K562 (cell line): ENCODE measurements at regions not wholly inside any gene's neighbourhood (a gene's known extent, or its start where the extent isn't known, plus 50 kb on each side); places are given as distances from the start of the nearest gene placed in this dataset.

Source experiments
- ATAC-seq: fragments of 200-7000 bp; cut with Tn5 transposase; 3 replicates; pipeline ENCODE4 v1.9.1; 2020; ENCODE audit warnings: moderate library complexity
- BruUV-seq: library from RNA; stranded (reverse); fragments of 400-500 nt; replicated peaks from 2 replicates; lab custom pipeline; 2021; lab: Mats Ljungman, UMichigan
- CTCF ChIA-PET: fragments of 300-600 bp; formaldehyde crosslinking; extraction: SDS; loops from one replicate; lab custom pipeline; 2021; ENCODE audit warnings: low intra/inter-chr PET ratio; lab: Yijun Ruan, JAX
- POLR2A ChIA-PET: fragments of 300-600, 350-650 bp; sonication (Branson Sonifier 250); formaldehyde crosslinking; extraction: SDS; loops from one replicate; lab custom pipeline; 2021; ENCODE audit warnings: antibody characterized with exemption, inconsistent platforms; lab: Yijun Ruan, JAX
- DNase-seq, 4 experiments: peaks; one replicate each; pipeline versions ENCODE4 v3.0.0 to v3.0.0-alpha.2; 2011 to 2018; ENCODE audit warnings: low spot score in 3 of 4, mixed read lengths in 3 of 4; ENCODE audit errors: extremely low read depth in 1 of 4
- FAIRE-seq: peaks from 2 replicates; lab custom pipeline; 2011; peaks lifted over from hg19 to GRCh38; lab: Jason Lieb, UNC
- H2AFZ ChIP-seq: 2 replicates; pipeline ENCODE4 v1.6.0; 2011; ENCODE audit warnings: low read depth, low read length, control low read depth, inconsistent platforms
- H3K27ac ChIP-seq: fragments of 200-600 bp; 3 replicates; pipeline ENCODE4 v1.8.0; 2011; ENCODE audit warnings: low read depth, mild to moderate bottlenecking, control low read depth, inconsistent platforms, low read length, moderate library complexity, mixed read lengths; ENCODE audit errors: extremely low read depth
- H3K27me3 ChIP-seq, 2 experiments: fragments of 300-600 bp in 1 of 2; 2 replicates in 1 of 2; 3 replicates in 1 of 2; pipeline versions ENCODE4 v1.6.0 to v1.8.0; 2011; ENCODE audit warnings: inconsistent platforms in 2 of 2, low read length in 2 of 2, mild to moderate bottlenecking in 1 of 2, mixed read lengths in 1 of 2, moderate library complexity in 1 of 2; ENCODE audit not compliant: control insufficient read depth in 2 of 2, insufficient read depth in 2 of 2
- H3K36me3 ChIP-seq: fragments of 300-600 bp; 3 replicates; pipeline ENCODE4 v1.8.0; 2011; ENCODE audit warnings: mild to moderate bottlenecking, low read length, inconsistent platforms; ENCODE audit not compliant: control insufficient read depth, insufficient read depth
- H3K4me1 ChIP-seq, 2 experiments: fragments of 200-600 bp in 1 of 2; replicated peaks in 1 of 2; 2 replicates in 1 of 2; 3 replicates in 1 of 2; pipeline versions ENCODE4 v1.5.1 to v1.8.0; 2011; ENCODE audit warnings: inconsistent platforms in 2 of 2, low read length in 2 of 2, mild to moderate bottlenecking in 1 of 2, mixed read lengths in 1 of 2, moderate library complexity in 1 of 2; ENCODE audit not compliant: control insufficient read depth in 2 of 2, insufficient read depth in 2 of 2
- H3K4me2 ChIP-seq: 2 replicates; pipeline ENCODE4 v1.6.1; 2011; ENCODE audit warnings: low read length, control low read depth, inconsistent platforms, mixed read lengths; ENCODE audit not compliant: insufficient read depth
- H3K4me3 ChIP-seq: fragments of 200-600 bp; sonication (generic), shearing (Covaris generic); 2 replicates; pipeline ENCODE4 v1.5.1; 2016; ENCODE audit warnings: control low read depth, inconsistent platforms
- H3K79me2 ChIP-seq: fragments of 200-600 bp; 3 replicates; pipeline ENCODE4 v1.8.0; 2011; ENCODE audit warnings: low read length, inconsistent platforms; ENCODE audit not compliant: control insufficient read depth, insufficient read depth
- H3K9ac ChIP-seq, 2 experiments: 2 replicates each; pipeline versions ENCODE4 v1.6.0 to v1.6.1; 2011; ENCODE audit warnings: low read depth in 2 of 2, low read length in 2 of 2, control low read depth in 1 of 2, inconsistent platforms in 1 of 2, mild to moderate bottlenecking in 1 of 2, mixed read lengths in 1 of 2; ENCODE audit not compliant: insufficient read depth in 1 of 2
- H3K9me1 ChIP-seq: one replicate; pipeline ENCODE4 v1.6.0; 2011; ENCODE audit warnings: inconsistent platforms, mild to moderate bottlenecking, low read length, moderate library complexity; ENCODE audit not compliant: control insufficient read depth, insufficient read depth
- H3K9me3 ChIP-seq: replicated peaks from 2 replicates; pipeline ENCODE4 v1.5.1; 2011; ENCODE audit warnings: low read depth, low read length, inconsistent platforms; ENCODE audit not compliant: control insufficient read depth, insufficient read depth
- H4K20me1 ChIP-seq: replicated peaks from 2 replicates; pipeline ENCODE4 v1.6.1; 2011; ENCODE audit warnings: low read length, inconsistent platforms, mixed read lengths; ENCODE audit not compliant: control insufficient read depth, insufficient read depth
- EGR1 ChIP-seq: fragments of 450-650 bp; conservative IDR thresholded peaks from 2 replicates; pipeline ENCODE4 v1.6.1; 2017; ENCODE audit warnings: mild to moderate bottlenecking
- ETV6 ChIP-seq, 3 experiments: fragments of 150-350 bp in 1 of 3; sonication (generic) in 1 of 3; formaldehyde crosslinking in 1 of 3; IDR thresholded peaks; 2 replicates each; pipeline versions ENCODE4 v1.6.1 to v1.8.0; 2014 to 2022; ENCODE audit warnings: borderline replicate concordance in 2 of 3, low read depth in 2 of 3, antibody characterized with exemption in 1 of 3, low read length in 1 of 3, mild to moderate bottlenecking in 1 of 3, missing genetic modification reagents in 1 of 3
- MLX ChIP-seq, 2 experiments: fragments of 450-650 bp in 1 of 2; sonication (generic) in 1 of 2; formaldehyde crosslinking; conservative IDR thresholded peaks; 2 replicates each; pipeline versions ENCODE4 v1.4.0 to v1.8.1; 2020 to 2022; ENCODE audit warnings: mild to moderate bottlenecking in 1 of 2, missing genetic modification reagents in 1 of 2
- NONO ChIP-seq, 2 experiments: fragments of 200-400 bp in 1 of 2; fragments of 450-650 bp in 1 of 2; formaldehyde crosslinking in 1 of 2; IDR thresholded peaks; 2 replicates each; pipeline ENCODE4 v1.6.1; 2017; ENCODE audit warnings: low read depth in 2 of 2, mild to moderate bottlenecking in 2 of 2, moderate library complexity in 2 of 2, low read length in 1 of 2
- ZKSCAN3 ChIP-seq: fragments of 250-450 bp; sonication (Bioruptor Pico); IDR thresholded peaks from 2 replicates; pipeline ENCODE4 v1.4.0; 2020
- ZNF146 ChIP-seq: IDR thresholded peaks from one replicate; pipeline ENCODE4 v1.6.1; 2018; ENCODE audit warnings: missing compliant biosample characterization; ENCODE audit not compliant: unreplicated experiment
- ZNF668 ChIP-seq: fragments of 250-450 bp; sonication (Bioruptor Pico); IDR thresholded peaks from 2 replicates; pipeline ENCODE4 v1.8.0; 2022; ENCODE audit warnings: mild to moderate bottlenecking, inconsistent platforms
- WGBS: fragments of 100-300 bp; shearing (Covaris generic); methylation state at CpG from one replicate; pipeline ENCODE4 v1.1.6; 2016; ENCODE audit warnings: low coverage, mixed read lengths; ENCODE audit not compliant: insufficient coverage; ENCODE audit errors: missing lambda C conversion rate; 5-methylcytosine and 5-hydroxymethylcytosine counted together
- in situ Hi-C: fragments of 300-500 bp; cut with MboI; formaldehyde crosslinking; loops from 4 replicates; pipeline ENCODE4 v1.15.0; 2018; ENCODE audit warnings: inconsistent platforms, mixed read lengths
- intact Hi-C: fragments of 100-400 bp; cut with micrococcal nuclease; formaldehyde crosslinking; loops from 2 replicates; pipeline ENCODE4 v1.14.2; 2022
- TF ChIP-seq, protein P1 (sequence below), 2 experiments: fragments of 450-650 bp in 1 of 2; sonication (generic) in 1 of 2; formaldehyde crosslinking in 1 of 2; IDR thresholded peaks; 2 replicates each; pipeline versions ENCODE4 v1.7.1 to v1.9.0; 2016 to 2022; ENCODE audit warnings: inconsistent platforms in 1 of 2, mild to moderate bottlenecking in 1 of 2, missing genetic modification reagents in 1 of 2
- TF ChIP-seq, protein P2 (sequence below): IDR thresholded peaks from 3 replicates; pipeline ENCODE4 v1.6.1; 2011; ENCODE audit warnings: borderline replicate concordance, mild to moderate bottlenecking, moderate library complexity; ENCODE audit not compliant: insufficient read length; ENCODE audit errors: extremely low read depth

GRCh38 chr22:47465222-47465621, 702.8 kb downstream of the TBC1D22A start:
- Histone ChIP-seq H2AFZ (no peak overlapping the region), H3K4me3 (no peak overlapping the region), H3K9ac (no peak overlapping the region), H3K27ac (no peak overlapping the region), H3K9me3 (no peaks in the 10 kb centered on the region), H3K4me2 (no peak overlapping the region), H4K20me1 (no peaks in the 10 kb centered on the region), H3K79me2 (no peaks in the 10 kb centered on the region), H3K36me3 (no peaks in the 10 kb centered on the region), H3K9me1 (no peaks in the 10 kb centered on the region), H3K4me1 (no peaks in the 10 kb centered on the region), H3K27me3 (no peaks in the 10 kb centered on the region; a peak in 1 of 5 replicates)
- in situ Hi-C loops (no loop called here), intact Hi-C loops (no loop called here)
- DNase-seq (no peak), FAIRE-seq (no peak), ATAC-seq (no peak)
- 0% methylated on average over 6 of the region's 8 CpGs for WGBS
- POLR2A ChIA-PET = no interaction called here
- CTCF ChIA-PET = no interaction called here
- no TSS peak for BruUV-seq
- TF ChIP-seq ZKSCAN3 (CRISPR knock-in tag) (no peak), MLX (CRISPR knock-in tag; conservative IDR thresholded peaks at IDR 0.05) (no peak), ZNF146 (no peak), EGR1 (no peak), ZNF668 (CRISPR knock-in tag) (no peak), NONO (IDR thresholded peaks at IDR 0.05; ENCODE audit: low read depth in 2 of 2, low read length in 1 of 2) (no peak), ETV6 (IDR thresholded peaks at IDR 0.05; ENCODE audit: borderline replicate concordance in 1 of 2, low read depth in 2 of 2, low read length in 1 of 2) (no peak), ETV6 (CRISPR knock-in tag; IDR thresholded peaks at IDR 0.05; ENCODE audit: borderline replicate concordance) (no peak)
- TF ChIP-seq, protein P1, sequence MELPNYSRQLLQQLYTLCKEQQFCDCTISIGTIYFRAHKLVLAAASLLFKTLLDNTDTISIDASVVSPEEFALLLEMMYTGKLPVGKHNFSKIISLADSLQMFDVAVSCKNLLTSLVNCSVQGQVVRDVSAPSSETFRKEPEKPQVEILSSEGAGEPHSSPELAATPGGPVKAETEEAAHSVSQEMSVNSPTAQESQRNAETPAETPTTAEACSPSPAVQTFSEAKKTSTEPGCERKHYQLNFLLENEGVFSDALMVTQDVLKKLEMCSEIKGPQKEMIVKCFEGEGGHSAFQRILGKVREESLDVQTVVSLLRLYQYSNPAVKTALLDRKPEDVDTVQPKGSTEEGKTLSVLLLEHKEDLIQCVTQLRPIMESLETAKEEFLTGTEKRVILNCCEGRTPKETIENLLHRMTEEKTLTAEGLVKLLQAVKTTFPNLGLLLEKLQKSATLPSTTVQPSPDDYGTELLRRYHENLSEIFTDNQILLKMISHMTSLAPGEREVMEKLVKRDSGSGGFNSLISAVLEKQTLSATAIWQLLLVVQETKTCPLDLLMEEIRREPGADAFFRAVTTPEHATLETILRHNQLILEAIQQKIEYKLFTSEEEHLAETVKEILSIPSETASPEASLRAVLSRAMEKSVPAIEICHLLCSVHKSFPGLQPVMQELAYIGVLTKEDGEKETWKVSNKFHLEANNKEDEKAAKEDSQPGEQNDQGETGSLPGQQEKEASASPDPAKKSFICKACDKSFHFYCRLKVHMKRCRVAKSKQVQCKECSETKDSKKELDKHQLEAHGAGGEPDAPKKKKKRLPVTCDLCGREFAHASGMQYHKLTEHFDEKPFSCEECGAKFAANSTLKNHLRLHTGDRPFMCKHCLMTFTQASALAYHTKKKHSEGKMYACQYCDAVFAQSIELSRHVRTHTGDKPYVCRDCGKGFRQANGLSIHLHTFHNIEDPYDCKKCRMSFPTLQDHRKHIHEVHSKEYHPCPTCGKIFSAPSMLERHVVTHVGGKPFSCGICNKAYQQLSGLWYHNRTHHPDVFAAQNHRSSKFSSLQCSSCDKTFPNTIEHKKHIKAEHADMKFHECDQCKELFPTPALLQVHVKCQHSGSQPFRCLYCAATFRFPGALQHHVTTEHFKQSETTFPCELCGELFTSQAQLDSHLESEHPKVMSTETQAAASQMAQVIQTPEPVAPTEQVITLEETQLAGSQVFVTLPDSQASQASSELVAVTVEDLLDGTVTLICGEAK (IDR thresholded peaks at IDR 0.05) = no peak
- TF ChIP-seq, protein P1 (CRISPR knock-in tag; IDR thresholded peaks at IDR 0.05) = no peak
- TF ChIP-seq, protein P2, sequence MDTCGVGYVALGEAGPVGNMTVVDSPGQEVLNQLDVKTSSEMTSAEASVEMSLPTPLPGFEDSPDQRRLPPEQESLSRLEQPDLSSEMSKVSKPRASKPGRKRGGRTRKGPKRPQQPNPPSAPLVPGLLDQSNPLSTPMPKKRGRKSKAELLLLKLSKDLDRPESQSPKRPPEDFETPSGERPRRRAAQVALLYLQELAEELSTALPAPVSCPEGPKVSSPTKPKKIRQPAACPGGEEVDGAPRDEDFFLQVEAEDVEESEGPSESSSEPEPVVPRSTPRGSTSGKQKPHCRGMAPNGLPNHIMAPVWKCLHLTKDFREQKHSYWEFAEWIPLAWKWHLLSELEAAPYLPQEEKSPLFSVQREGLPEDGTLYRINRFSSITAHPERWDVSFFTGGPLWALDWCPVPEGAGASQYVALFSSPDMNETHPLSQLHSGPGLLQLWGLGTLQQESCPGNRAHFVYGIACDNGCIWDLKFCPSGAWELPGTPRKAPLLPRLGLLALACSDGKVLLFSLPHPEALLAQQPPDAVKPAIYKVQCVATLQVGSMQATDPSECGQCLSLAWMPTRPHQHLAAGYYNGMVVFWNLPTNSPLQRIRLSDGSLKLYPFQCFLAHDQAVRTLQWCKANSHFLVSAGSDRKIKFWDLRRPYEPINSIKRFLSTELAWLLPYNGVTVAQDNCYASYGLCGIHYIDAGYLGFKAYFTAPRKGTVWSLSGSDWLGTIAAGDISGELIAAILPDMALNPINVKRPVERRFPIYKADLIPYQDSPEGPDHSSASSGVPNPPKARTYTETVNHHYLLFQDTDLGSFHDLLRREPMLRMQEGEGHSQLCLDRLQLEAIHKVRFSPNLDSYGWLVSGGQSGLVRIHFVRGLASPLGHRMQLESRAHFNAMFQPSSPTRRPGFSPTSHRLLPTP = no peak
